HG02571 (cell line): ENCODE measurements at regions not wholly inside any gene's neighbourhood (a gene's known extent, or its start where the extent isn't known, plus 50 kb on each side); places are given as distances from the start of the nearest gene placed in this dataset.

Experiments used
- ATAC-seq: cut with Tn5 transposase; IDR thresholded peaks from one replicate; pipeline ENCODE4 v1.9.1; 2021; ENCODE audit warnings: mild to moderate bottlenecking, moderate library complexity; ENCODE audit not compliant: unreplicated experiment

- ATAC-seq, result no peak
Measured at GRCh38 chr5:107266100-107266499, 404.6 kb downstream of the EFNA5 start.

GRCh38 chr5:107265193-107265592 lies 405.5 kb downstream of the EFNA5 start:
- ATAC-seq, result no peak

GRCh38 chr5:107263387-107264018 lies 407.2 kb downstream of the EFNA5 start:
- peak; percentile 91 for ATAC-seq

- ATAC-seq, result peak; percentile 79
Measured at GRCh38 chr5:107257885-107258520, 412.7 kb downstream of the EFNA5 start.

- ATAC-seq, result no peak
Measured at GRCh38 chr5:107254902-107255234, 415.9 kb downstream of the EFNA5 start.

GRCh38 chr5:107254214-107254901 lies 416.4 kb downstream of the EFNA5 start:
- no peak for ATAC-seq

GRCh38 chr5:107253246-107253645 lies 417.5 kb downstream of the EFNA5 start:
- no peak for ATAC-seq

- no peak for ATAC-seq
Measured at GRCh38 chr5:107251151-107251550, 419.6 kb downstream of the EFNA5 start.

- no peak for ATAC-seq
Measured at GRCh38 chr5:107248066-107248695, 422.6 kb downstream of the EFNA5 start.

GRCh38 chr5:107247427-107247826 lies 423.3 kb downstream of the EFNA5 start:
- no peak for ATAC-seq

- ATAC-seq, result no peak
Measured at GRCh38 chr5:107243220-107243579, 427.5 kb downstream of the EFNA5 start.

- no peak for ATAC-seq
Measured at GRCh38 chr5:107242411-107243219, 428.1 kb downstream of the EFNA5 start.

- no peak for ATAC-seq
Measured at GRCh38 chr5:107241841-107242240, 428.9 kb downstream of the EFNA5 start.

GRCh38 chr5:107235167-107235566 lies 435.6 kb downstream of the EFNA5 start:
- no peak for ATAC-seq

GRCh38 chr5:107232788-107233187 lies 437.9 kb downstream of the EFNA5 start:
- no peak for ATAC-seq

- no peak for ATAC-seq
Measured at GRCh38 chr5:107232293-107232692, 438.4 kb downstream of the EFNA5 start.

GRCh38 chr5:107231191-107231590 lies 439.5 kb downstream of the EFNA5 start:
- no peak for ATAC-seq

GRCh38 chr5:107230367-107230766 lies 440.4 kb downstream of the EFNA5 start:
- no peak for ATAC-seq

- no peak for ATAC-seq
Measured at GRCh38 chr5:107228226-107228625, 442.5 kb downstream of the EFNA5 start.

- no peak for ATAC-seq
Measured at GRCh38 chr5:107224272-107224671, 446.5 kb downstream of the EFNA5 start.

- no peak for ATAC-seq
Measured at GRCh38 chr5:107223066-107223465, 447.7 kb downstream of the EFNA5 start.
